HG03045 (cell line): ENCODE measurements at regions not wholly inside any gene's neighbourhood (a gene's known extent, or its start where the extent isn't known, plus 50 kb on each side); places are given as distances from the start of the nearest gene placed in this dataset.
A peak's percentile ranks its signal among the peaks of the same experiment; 100 is the strongest.

ENCODE experiments used
- ATAC-seq: cut with Tn5 transposase; IDR thresholded peaks from one replicate; pipeline ENCODE4 v1.9.1; 2021; ENCODE audit warnings: mild to moderate bottlenecking, moderate library complexity; ENCODE audit not compliant: unreplicated experiment

DNA sequence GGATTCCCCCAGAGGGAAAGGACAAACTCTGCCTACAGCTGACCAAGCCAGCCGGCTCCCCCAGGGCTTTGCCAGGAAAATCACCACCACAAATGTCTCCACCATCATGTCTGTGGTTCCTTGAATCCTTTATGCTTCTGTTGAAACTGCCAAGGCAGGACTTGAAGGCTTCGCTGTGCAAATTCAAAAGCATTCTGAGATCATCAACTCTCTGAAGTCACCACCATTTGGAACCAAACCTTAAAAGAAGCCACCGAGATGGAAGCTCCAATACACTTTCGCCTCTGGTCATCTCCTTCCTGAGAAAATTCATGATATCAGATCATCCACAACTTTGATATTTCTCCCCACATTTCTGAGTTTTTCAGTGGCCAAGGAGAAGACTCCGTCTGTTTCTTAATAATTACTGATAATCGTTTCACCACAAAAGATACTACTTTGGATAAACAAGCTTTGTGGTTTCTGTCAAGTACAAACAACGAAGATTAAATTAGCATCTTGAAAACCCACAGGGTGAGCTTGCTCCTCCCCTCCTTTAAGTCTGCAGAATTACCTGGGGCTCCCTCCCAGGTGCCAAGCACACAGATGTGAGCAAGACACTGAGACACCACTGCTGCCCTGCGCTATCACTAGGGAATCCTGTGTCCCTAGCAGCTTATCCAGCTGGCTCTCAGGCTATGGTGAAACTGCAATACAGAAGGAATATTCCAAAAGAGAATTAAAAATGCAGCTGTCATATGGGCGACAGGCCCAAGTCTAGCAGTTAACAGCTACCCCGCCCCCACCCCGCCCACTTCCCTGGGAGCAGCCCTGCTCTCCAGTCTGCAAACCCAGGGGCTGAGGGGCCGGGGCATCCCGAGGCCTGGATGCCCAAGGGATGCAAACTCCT, 125.0 kb upstream of the TBL1X start:
- no peak for ATAC-seq

DNA sequence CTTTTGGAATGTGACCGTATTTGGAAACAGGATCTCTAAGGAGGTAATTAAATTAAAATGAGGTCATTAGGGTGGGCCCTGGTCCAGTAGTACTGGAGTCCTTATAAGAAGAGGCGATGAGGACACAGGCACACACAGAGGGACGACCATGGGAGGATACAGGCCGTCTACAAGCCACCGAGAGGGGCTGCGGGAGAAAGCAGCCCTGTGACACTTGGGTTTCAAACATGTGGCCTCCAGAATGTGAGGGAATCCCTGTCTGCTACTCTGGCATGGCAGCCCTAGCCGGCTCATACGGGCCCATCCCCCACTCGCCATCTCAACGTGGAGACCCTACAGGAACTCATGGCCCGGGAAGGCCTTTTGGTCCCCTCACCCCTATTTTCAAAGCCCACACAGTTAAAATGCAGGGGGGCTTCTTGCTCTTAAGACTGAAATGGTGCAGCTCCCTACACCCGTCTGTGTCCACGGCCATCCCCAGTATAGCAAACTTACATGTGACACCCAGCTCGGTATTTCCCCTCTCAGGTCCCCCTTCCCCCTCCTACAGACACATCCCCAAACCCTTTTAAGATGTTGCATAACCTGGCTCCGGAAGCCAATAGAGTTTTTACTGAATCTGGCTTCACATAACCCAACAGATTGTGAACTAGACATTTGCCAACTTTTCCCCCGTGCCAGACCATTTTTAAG, 124.1 kb upstream of the TBL1X start:
- peak; percentile 43 for ATAC-seq

DNA sequence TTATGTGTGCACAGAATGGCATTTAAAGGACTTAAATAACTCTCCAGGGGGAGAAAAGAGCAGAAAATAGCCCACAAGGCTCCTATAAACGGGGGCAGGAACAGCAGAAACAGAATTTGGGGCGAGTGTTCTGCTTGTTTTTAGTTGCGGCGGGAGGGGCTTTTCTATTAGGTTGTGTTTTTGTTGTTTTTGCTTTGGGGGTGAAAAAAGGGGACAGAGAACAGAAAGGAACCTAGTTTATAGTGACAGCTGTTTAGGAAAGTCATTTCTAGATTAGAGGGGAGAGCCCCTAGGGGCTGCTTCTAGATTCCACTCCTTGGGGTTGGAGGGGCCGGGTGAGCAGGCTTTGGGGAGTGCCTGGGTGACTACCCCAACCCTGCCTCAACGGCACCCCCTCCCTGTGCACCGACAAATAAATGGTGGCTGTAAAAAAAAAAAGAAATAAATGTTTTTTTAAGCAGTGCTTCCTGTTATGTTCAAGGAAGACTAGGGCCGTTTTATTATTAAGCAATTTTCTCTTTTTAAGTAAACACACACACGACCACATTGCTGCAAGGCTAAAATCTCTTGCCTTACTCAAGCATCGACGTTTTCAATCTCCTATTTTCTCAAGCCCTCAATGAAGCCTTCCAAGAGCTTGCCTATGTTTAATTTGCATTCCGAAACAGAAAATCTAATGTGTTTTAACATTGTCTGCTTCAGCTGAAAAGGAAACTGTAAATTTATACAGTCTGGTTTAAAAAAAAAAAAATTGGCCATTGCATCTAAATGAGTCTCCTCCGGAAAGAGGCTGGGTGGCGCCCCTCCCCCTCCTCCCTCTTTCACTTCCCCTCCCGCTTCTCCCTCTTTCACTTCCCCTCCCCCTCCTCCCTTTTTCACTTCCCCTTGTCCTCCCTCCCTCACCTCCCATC, 123.3 kb upstream of the TBL1X start:
- ATAC-seq, result peak; percentile 79

DNA sequence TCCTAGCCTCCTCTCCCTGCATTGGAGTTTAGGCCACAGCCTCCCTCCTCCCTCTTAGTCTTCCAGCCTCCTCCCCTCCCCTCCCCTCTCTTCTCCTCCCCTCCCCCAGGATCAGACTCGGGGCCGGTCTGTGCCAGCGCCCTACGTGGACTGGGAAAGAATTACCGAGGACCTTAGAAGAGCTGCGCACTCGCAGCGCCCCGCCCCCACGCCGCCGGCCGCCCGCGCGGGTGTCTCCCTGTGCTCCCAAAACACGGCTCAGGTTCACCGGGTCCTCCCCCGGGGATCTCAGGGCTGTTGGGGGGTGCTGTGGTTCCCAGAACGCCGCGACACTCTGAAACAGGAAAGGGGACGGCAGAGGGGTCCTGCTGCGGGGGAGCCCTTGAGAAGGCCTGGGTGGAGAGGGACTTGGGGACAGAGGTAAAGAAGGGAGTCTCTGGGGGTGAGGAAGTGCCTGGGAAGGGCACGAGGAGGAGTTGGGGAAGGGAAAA, 122.3 kb upstream of the TBL1X start:
- ATAC-seq, result no peak

DNA sequence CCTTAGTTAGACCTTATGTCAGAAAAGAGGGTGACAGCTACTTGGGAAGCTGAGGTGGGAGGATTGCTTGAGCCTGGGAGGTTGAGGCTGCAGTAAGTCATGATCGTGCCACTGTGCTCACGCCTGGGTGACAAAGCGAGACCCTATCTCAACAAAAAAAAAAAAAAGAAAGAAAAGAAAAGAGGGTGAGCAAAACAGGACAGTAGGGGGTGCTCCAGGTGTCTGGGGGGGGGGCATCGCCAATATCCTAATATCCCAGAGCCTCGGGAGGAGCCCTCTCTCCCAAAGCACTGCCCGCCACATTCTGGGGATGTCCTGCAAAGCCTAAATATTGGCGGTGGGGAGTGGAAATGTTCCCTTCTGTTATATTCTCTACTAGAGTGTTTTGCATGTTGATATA, 120.9 kb upstream of the TBL1X start:
- no peak for ATAC-seq

DNA sequence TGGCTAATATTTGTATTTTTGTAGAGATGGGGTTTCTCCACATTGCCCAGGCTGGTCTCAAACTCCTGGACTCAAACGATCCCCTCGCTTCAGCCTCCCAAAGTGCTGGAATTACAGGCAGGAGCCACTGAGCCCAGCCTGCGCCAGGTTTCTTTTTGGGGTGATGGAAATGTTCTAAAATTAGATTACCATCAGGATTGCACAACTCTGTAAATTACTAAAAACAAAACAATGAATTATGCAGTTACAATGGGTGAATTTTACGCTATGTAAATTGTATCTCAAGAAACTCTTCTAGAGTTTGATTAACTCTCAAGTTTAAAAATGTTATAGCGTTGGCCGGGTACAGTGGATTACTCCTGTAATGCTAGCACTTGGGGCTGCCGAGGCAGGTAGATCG, 118.9 kb upstream of the TBL1X start:
- ATAC-seq, result no peak

DNA sequence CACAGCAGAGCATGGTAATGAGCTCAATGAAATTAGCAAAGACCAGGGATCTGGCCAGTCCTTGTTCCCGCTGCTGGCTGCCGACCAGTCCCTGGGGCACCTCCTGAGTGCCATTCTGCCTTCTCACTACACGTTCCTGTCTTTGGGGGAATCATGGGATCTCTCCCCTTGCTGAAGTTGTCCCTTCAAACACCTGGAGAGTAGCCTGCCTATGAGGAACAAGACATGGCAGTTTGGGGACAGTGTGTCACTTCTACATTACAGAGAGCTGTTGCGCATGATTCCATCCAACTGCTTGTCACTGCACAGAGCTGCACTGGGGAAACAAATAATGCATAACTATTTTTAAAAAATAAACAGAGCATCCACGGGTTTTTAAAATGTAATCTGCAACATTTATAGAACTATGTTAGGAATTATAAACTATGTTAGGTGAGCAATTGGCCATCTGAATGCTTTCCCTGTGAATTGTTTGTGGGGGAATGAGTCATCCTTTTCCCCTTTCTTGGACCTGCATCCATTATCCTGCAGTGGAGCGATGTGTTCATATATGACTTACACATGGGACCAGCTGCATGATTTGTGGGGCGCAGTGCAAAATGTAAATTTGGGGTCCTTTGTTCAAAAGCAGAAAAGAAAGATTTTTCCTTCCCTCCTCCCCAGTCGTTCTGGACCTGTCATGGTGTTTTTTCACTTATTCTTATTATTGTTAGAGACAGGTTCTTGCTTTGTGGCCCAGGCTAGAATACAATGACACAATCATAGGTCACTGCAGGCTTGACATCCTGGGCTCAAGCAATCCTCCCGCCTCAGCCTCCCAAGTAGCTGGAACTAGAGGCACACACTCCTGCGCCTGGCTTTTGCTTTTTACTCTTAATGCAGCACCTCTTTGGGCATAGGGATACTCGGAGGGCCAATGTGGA, 115.0 kb upstream of the TBL1X start:
- no peak for ATAC-seq

DNA sequence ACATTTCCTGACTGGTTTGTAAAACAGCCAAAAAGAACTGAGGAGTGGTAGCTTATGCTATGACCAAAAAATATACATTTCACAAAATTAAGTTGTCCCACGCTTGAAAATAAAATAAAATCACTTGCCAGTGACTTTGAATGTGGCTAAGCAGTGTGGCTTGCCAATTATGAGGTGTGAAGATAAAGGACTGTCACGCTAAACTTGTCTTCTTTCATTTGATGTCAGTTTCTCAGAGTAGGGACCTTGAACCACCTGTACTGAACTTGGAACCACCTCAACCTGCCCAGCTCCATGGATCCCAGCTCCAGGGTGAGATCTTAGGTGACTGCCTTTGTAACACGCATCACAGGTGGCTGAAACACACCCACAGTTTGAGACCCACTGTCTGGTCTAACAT, 113.7 kb upstream of the TBL1X start:
- no peak for ATAC-seq

DNA sequence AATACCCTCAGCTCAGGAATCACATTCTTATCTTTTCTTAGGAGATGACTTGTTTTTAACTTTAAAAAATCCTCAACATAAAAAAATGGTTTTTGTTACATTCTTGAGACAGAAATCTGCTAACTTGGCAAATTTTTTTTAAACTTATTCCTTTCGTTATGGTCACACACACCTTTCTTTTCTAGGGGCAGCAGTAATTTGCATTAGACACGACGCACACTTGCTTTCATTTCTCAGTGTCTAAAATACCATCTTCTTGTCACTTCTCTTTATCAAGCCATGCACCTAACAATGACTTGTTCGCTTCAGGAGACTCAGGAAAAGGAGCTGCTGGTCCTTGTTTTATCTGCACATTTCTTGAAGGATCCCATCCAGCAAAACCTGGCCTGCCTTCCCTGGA, 112.6 kb upstream of the TBL1X start:
- ATAC-seq, result peak; percentile 65

DNA sequence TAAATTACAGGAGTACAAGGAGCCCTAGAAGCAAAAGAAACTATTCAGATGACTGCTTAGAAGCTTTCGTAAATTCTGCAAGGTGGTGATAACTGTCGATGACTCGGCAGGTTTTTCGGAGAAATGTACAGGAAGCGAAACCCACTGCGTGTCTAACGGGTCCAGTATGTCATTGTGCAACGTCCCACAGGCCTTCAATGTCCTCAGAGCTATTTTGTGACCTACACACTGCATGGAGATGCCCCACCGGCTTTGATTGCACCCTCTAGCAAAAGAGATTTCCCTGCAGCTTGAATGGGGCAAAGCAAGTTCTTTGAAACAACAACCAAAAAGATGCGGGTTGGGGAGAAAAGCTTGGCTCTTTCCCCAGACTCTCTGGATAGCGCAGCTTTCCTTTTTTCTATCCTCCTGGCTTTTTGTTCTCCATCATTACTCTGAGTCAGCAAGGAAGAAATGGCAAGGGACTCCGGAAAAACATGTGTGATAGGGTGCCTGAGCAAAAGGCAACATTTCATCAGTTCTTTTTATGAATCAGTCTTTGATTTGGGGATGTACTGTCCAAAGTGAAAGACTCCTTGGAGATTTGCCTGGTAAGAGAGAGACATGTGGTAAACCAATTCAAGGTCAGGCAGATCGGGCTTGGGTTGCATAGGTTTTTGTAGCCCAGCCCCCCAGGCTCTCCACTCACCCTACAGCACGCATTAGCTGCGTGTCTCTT, 112.0 kb upstream of the TBL1X start:
- ATAC-seq, result peak; percentile 80

DNA sequence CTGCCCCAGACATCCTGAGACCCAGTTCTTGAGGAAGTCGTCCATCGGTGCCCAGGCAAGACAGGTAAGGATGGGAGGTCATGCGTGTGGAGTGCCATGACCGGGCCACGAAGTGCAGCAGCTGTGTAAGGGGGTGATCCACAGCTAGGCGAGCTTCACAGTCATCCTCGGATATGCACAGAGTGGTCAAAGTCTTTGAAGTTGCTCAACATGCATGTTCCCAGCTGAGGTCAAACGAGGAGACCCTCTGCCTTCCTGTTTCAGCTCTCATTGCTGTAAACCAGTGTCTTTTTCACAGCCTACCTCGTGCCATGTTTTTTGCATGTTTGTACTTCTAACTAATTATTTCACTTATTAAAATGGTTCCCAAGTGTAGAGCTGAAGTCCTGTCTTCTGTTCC, 109.9 kb upstream of the TBL1X start:
- no peak for ATAC-seq

DNA sequence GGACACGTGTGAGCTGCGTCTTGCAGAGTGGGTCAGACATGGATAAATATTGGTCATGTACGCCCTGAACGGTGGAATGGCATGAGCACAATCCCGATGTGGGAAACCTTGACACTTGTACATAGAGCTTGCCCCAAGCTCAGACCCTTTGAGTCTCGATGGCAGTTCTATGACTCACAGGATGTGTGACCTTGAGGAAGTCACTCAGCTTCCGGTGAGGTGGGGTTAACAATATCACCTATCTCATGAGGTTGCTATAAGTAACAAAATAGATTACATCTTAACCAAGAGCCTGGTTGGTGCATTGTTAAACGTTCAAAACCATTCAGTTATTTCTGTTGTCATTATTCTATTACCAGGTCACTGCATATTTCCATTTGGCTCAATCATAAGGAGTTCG, 109.1 kb upstream of the TBL1X start:
- no peak for ATAC-seq

DNA sequence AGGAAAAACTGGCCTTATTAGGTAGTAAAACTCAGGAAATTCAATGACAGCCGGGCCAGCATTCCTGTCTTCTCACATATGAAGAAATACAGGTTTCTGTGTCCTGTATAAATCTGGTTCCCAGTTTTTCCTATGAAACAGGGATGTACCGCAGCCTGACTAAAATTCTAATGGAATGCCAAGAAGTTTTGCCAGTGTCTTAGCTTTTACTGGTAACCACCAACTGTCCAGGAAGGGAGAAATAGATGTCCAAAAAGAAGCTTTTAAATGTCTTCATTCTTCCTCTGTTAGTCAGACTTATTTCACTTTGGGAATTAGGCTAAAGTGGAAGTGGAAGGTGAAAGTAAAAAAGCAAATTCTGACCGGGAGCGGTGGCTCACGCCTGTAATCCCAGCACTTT, 108.0 kb upstream of the TBL1X start:
- no peak for ATAC-seq

DNA sequence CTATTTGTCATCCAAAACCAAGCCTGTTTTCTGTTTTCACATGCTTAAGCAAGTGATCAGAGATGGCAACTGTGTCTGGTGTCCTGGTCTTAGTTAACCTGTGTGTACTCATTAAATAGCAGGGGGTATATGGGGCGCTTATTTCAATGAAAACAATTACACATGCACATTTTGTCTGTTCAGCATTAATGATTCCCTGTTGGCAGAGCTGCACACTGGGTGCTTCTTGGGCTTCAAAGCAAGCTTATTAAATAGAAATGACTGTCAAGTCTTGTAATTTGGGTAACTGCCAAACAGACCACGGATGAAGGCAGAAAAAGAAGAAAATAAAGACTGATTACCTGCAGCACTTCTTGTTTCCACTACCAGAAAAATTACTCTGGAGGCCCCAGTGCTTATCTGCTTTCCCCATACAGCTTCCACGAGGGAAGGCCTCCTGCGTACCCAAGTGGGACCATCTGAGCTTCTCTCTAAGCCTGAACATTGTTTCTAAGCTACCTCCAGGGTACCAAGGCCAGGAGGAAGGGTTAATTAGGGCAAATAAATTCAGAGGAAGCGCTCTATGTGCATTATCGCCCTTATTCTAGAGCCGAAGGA, 107.2 kb upstream of the TBL1X start:
- no peak for ATAC-seq

DNA sequence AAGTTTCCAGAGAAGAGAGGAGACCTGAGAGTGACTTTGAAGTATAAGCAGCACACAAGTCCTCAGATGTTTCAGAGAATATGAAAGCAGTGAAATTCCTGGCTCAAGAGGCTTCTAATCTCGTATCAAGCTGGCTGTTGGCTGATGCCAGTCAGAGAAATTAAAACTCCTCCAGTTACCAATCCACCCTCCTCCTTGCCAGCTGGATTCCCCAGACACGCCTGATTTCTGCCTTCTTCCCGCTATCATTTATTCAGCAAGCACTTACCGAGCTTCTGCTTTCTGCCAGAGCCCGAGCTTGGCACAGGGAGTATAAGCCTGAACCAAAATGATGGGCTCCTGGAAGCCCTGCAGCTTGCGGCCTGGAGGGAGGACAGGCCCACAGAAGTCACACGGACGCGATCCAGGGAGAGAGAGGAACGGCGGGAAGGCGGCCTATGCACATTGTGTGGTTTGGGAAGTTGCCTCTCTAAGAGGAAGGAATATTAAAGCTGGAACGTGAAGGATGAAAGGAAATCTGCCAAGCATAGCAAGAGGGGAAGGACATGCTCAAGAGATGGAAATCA, 102.4 kb upstream of the TBL1X start:
- no peak for ATAC-seq

DNA sequence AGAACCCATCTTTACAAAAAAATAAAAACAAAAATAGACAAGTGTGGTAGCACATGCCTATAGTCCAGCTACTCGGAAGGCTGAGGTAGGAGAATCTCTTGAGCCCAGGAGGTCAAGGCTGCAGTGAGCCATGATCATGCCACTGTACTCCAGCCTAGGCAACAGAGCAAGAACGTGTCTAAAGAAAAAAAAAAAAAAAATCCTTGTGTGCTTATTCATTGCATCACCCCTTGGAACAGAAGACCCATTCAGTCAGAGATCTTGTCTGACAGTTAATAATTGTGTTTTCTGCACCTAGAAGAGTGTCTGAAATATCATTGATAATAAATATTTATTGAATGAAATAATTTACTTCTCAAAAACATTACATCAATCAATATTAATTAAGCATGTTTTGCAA, 97.4 kb upstream of the TBL1X start:
- ATAC-seq, result no peak

DNA sequence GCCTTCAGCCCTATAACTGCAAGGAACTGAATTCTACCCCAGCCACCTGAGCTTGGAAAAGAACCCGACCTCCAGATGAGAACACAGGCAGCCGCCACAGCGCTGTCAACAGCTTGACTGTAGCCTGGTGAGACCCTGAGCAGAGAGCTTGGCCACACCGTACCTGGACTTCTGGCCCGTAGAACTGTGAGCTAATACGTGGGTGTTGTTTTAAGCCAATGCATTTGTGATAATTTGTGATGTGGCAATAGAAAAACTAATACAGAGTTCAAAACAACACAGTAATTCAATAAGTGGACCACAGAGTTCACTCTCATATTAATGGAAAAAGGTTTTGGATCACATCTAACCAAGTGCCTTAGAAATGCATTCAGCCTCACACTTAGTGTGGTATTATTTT, 96.6 kb upstream of the TBL1X start:
- ATAC-seq, result no peak

DNA sequence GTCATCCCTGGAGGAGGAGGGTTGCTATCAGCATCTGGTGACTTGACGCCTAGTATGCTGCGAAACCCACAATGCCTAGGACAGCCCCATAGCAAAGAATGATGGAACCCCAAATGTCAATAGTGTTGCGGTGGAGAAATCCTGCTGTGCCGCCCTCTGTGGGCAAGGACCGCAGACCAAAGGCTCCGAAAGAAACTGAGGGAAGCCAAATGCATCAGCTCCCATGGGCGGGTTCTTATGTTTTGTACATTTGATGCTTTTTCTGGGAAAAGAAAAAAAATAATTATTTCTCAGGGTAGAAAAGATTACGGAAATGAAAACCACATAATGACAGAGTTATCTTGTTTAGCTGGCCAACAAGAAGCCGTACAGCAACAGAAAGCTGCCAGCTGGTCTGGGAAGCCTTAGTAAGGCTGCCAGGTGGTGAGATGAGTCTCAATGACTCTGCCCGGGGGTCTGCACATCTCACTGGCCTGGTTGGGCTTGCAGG, 95.0 kb upstream of the TBL1X start:
- ATAC-seq, result no peak

DNA sequence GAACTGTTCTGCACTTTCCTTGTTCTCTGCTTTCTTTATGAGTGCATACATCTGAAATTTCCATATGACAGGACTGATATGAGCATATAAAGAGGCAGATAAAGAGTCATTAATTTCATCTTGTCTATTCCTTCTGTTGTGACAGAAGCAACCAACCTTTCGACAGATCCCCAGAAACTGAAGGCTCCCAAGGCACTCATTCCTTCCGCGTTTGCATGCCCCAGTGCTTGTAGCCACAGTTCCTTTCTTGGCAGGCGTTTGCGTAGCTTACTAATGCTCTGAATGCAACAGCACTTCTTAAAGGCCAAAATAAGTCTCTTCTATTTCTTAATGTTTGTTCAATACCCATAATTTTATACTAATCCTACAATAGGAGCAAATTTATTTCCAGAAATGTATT, 94.0 kb upstream of the TBL1X start:
- ATAC-seq, result no peak
